KBM-7 (cell line): ENCODE measurements at regions not wholly inside any gene's neighbourhood (a gene's known extent, or its start where the extent isn't known, plus 50 kb on each side); places are given as distances from the start of the nearest gene placed in this dataset.

ENCODE experiments used
- DNase-seq: peaks from one replicate; pipeline ENCODE4 v3.0.0-alpha.2; 2015
- in situ Hi-C: fragments of 300-500 bp; cut with MboI; formaldehyde crosslinking; loops from 2 replicates; pipeline ENCODE4 v1.14.3; 2020; ENCODE audit warnings: low sequenced_read_pairs, low pct_unique_long_range_greater_than_20kb, mixed read lengths

- DNase-seq, result no peak
- in situ Hi-C loops, result no loop called here
Observed at GRCh38 chr9:134240361-134240760, 76.0 kb upstream of the RNU6ATAC start.

- DNase-seq, result no peak
- in situ Hi-C loops, result no loop called here
Observed at GRCh38 chr9:134242706-134243105, 78.3 kb upstream of the RNU6ATAC start.

- in situ Hi-C loops, result no loop called here
- peak; percentile 67 for DNase-seq
Observed at GRCh38 chr9:134243778-134244467, 79.6 kb upstream of the RNU6ATAC start.

- in situ Hi-C loops, result no loop called here
- no peak for DNase-seq
Observed at GRCh38 chr9:134245179-134245578, 80.8 kb upstream of the RNU6ATAC start.

- DNase-seq, result no peak
- in situ Hi-C loops, result no loop called here
Observed at GRCh38 chr9:134247918-134248631, 78.2 kb upstream of the RXRA start.

- no peak for DNase-seq
Observed at GRCh38 chr9:134251296-134252069, 74.8 kb upstream of the RXRA start.

GRCh38 chr9:134252084-134252830 lies 74.0 kb upstream of the RXRA start:
- in situ Hi-C loops, result no loop called here
- no peak for DNase-seq

More at GRCh38 chr9:134251296-134252069, 74.8 kb upstream of the RXRA start:
- in situ Hi-C loops, result no loop called here

- no peak for DNase-seq
- in situ Hi-C loops, result no loop called here
Observed at GRCh38 chr9:134253606-134254205, 72.5 kb upstream of the RXRA start.

- in situ Hi-C loops, result no loop called here
- DNase-seq, result no peak
Observed at GRCh38 chr9:134258332-134258731, 67.9 kb upstream of the RXRA start.

GRCh38 chr9:134258828-134259546 lies 67.3 kb upstream of the RXRA start:
- in situ Hi-C loops, result no loop called here
- DNase-seq, result no peak

GRCh38 chr9:134259708-134260107 lies 66.5 kb upstream of the RXRA start:
- DNase-seq, result no peak
- in situ Hi-C loops, result no loop called here

GRCh38 chr9:134260801-134261200 lies 65.5 kb upstream of the RXRA start:
- no peak for DNase-seq
- in situ Hi-C loops, result no loop called here

GRCh38 chr9:134262035-134262434 lies 64.2 kb upstream of the RXRA start:
- DNase-seq, result no peak
- in situ Hi-C loops, result no loop called here

GRCh38 chr9:134263596-134263995 lies 62.7 kb upstream of the RXRA start:
- in situ Hi-C loops, result no loop called here
- no peak for DNase-seq

GRCh38 chr9:134264169-134264568 lies 62.1 kb upstream of the RXRA start:
- in situ Hi-C loops, result no loop called here
- no peak for DNase-seq

GRCh38 chr9:134265078-134265477 lies 61.2 kb upstream of the RXRA start:
- no peak for DNase-seq
- in situ Hi-C loops, result no loop called here

GRCh38 chr9:134266418-134266817 lies 59.8 kb upstream of the RXRA start:
- in situ Hi-C loops, result no loop called here
- no peak for DNase-seq

GRCh38 chr9:134267305-134267880 lies 58.9 kb upstream of the RXRA start:
- DNase-seq, result no peak
- in situ Hi-C loops, result no loop called here
